NCI-H2196 (cell line): ENCODE measurements at regions not wholly inside any gene's neighbourhood (a gene's known extent, or its start where the extent isn't known, plus 50 kb on each side); places are given as distances from the start of the nearest gene placed in this dataset.
"Not testable (repeated sequence)": the region's sequence is repeated elsewhere in the genome, so short reads cannot be mapped to it uniquely, and the experiment has no call there.

Experiments used
- DNase-seq: peaks from one replicate; lab custom pipeline; 2025; ENCODE audit not compliant: unreplicated experiment; lab: John Stamatoyannopoulos, UW

DNA sequence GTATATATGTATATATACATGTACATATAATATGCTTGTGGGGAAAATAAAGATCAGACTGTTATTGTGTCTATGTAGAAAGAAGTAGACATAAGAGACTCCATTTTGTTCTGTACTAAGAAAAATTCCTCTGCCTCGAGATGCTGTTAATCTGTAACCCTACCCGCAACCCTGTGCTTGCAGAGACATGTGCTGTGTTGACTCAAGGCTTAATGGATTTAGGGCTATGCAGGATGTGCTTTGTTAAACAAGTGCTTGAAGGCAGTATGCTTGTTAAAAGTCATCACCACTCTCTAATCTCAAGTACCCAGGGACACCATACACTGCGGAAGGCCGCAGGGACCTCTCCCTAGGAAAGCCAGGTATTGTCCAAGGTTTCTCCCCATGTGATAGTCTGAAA, 972.9 kb downstream of the GALC start:
- DNase-seq, result not testable (repeated sequence)

DNA sequence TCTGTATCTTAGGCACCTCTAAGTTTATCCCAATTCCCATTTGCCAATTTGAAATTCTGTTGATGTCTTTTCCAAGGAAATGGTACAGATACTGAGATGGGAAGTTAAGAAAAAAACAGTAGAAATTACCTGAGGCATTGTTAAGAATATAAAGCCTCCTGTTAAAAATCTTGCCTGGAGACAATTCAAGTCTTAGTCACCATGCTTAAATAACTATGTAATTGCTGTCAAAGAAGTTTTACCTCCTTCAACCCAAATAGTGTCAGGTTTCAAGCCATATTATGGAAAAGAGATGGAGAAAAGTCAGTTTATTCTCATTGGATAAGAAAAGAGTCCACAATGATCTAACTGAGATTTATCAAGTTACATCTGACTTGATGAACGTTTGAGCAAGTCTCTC, 974.7 kb downstream of the GALC start:
- no peak for DNase-seq

DNA sequence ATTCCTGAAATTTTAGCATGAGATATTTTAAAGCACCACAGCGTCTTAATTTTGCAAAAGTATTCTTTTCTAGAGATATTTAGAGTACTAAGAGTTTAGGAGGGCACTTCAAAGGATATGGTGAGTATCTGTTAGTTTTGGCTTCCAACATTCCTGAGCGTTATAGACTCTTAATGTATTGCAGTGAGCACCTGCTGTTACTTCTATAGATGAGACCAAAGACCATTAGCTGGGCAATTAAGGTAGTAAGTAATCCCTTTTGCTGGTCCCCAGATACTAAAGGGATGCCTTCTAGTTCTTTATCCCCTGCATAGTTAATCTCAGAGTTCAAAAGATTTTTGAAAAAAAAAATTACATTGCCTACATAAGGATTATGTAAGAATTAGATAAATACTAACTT, 975.6 kb downstream of the GALC start:
- no peak for DNase-seq

DNA sequence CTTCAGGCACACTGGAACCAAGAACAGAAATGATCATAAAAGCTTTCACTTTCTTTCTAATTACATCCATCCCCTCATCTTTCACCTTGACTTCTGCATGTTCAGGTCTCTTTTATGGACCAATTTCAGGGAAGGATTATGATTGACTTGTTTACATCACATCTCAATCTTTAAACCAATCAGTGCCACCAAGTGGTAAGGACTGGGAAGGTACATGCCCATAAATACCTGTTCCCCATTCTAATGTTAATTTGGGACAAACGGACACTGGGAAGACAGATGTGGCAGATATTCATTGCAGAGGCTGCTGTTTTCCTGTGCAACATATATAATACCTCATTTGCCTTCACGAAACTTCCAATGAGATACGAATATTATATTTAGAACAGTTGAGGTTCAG, 978.1 kb downstream of the GALC start:
- DNase-seq, result no peak

DNA sequence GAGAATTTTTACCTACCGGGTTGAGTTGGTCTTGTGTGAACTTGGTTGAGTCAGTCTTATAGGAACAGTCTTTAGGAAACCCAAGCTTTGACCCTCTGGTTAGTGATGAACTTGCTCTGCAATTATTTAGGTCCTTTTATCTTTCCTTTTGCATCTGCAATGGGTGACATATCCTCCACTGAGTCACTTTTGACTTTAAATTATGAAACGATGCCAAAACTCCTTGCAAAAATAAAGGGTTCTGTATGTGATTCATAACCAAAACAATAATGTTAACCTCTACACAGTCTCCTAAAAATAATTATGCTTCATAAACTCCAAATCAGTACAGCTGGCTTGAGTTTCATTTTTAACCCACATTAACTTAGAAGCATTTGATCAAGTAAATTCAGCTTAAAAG, 979.4 kb downstream of the GALC start:
- DNase-seq, result no peak

DNA sequence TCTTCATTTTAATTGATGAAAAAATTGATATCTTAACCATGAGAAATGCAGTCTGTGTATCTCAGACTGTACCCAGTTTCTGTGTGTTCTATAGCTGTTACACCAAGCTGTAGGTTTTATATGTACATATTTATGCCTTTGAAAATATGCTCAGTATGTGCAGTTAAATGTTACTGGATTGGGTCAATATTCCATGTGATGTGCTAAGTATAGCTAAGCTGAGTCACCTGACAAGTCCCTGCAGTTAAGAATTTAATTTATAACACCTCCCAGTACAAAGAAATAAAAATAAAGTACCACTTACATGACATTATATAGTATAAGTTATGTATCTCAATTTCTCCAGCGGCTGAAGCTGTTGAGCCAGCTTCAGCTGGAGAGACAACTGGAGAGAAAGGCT, 984.0 kb downstream of the GALC start:
- DNase-seq, result no peak

DNA sequence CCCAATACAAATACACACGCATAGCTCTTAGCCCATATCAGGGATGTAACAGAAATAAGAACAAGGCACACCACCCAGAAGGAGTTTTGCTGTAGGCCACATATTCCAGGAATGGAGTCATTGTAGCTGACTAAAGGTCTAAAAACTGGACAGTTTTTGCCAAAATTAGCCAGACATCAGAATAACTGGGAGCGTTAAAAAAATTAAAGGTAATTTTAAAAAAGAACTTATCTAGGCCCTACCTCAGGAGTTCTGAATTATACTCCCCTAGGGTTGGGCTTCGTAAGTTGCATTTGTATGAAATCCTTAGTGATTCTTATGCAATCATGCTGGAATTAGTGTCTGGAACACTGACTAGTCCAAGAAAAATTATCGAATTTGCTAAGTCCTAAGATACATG, 987.7 kb downstream of the GALC start:
- DNase-seq, result no peak

DNA sequence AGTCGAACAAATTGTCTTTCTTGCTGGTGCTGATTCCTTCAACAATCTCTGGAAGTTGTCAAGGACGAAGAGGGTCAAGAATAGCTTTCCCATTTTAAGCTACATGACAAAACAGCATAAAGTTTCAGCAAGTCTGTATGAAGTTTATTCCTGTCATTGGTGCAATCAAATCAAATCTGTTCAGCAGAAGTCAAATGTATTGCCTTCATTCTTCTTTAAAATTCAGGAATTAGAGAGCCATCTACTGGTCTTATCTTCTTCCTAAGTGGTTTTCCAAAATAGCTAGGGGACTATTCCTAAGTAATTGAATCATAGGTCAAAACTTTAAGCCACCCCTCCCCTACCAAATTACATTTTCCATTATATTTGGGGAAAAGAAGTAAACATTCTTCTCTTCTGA, 990.2 kb downstream of the GALC start:
- no peak for DNase-seq

DNA sequence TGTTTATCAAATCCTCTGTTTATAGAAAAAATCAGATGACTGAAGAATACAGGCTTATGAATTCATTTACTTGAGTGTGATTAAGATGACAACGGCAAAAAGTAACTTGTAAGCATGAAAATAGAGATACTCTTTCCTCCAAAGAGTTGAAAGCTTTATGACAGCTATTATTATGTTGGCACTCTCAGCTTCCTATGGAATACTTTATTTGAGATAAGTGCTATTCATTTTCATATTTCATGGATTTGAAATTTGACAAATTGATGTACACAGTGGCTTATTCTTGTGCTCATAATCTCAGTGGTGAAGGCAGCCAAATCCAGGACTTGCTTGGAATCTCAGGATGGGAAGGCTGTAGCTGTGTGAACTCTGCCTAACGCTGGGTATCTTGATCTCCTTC, 991.6 kb downstream of the GALC start:
- no peak for DNase-seq

DNA sequence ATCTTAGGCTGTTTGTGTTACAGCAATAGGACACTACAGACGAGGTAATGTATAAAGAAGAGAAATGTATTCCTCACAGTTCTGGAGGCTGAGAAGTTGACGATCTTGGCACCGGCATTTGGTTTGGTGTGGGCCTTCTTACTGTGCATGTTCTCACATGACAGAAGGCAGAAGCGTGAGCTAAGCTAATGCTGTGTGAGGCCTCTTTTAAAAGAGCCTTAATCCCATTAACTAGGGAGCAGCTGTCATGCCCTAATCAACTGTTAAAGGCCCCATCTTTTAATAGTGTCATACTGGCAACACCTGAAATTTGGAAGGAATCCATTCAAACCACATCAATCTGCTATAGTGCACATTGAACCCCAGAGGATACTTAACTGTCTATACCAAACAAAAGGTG, 992.9 kb downstream of the GALC start:
- no peak for DNase-seq

DNA sequence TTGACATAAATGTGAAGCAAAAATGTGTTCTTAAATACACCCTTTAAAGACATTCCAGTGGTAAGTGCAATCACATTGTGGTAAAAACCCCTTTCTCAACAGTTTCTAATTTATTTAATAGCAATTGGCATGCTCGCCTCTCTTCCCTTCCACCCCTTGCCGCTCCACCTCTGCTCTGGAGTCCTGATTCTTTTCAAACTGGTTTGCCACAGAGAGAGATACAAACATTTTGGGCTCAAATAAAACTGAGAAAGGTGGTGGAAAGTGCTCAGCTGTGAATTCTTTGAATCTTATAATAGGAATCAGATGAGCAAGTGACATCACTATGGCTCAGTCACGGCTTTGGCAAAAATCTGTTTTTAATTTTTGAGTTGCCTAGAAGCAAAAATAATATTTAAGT, 993.9 kb downstream of the GALC start:
- DNase-seq, result no peak

DNA sequence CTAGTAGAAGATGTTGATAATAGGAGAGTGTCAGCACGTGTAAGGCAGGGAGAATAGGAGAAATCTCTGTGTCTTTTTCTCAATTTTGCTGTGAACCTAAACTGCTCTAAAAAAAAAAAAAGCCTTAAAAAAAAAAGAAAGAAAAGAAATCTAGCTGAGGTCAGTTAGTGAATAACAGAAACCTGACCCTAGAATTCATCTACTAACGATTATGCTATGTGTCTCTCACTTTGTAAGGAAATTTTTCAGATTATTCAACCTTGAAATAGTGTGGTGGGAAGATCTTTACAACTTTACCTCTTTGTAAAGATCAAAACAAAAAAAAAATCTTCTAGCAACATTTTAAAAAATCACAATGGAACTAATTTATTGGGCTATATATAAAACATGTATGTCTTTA, 995.7 kb downstream of the GALC start:
- DNase-seq, result no peak

DNA sequence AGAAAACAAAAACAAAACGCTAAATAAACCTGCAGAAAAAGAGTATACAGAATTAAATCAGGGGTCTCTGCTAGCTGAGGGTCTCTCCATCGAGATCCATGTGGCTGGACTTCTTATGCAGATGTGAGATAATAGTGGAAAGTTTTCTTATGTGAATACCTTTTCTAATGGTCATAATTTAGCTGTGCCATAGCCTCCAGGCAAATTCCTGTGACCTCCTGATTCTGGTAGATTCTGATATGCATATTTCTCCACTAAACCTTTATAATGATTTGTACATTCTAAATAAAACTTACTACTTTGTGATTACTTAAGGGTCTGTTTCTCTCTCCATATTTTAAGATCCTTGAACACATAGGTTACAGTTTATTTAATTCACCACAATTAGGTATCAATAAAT, 1002.6 kb downstream of the GALC start:
- no peak for DNase-seq

DNA sequence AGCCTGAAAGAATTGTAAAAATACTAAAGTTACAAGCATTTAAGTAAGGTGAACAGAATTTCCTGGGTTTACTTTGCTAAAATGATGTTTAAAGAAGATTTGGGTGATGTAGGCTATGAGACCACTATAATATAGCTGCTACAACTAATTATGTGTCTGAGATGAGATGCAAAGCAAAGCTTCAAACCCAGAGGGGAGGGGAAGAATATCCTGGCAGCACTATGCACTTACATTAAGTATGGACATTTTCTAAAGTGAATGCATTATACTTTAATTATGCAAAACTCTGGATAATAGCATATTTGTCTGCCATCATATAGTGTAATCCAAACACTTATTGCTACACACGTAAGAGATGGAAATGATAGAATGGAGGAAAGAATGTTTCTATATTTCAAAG, 1003.7 kb downstream of the GALC start:
- DNase-seq, result no peak

DNA sequence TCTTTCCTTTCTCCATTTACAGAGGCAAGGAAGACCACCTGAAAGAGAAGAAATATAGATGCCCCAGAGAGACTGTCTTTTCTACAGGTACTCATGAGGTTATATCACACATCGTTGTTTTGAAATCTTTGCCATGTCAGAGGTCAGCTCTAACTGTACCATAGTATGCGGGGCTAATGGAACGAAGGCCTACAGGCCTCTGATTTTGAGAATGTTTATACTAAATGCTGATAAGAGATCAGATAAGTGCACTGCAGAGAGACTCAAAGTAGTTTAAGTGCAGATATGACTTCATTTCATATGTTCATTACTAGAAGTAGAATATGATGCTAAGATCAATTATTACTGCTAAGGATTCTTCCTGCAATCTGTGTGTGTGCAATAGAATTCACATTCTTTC, 1005.0 kb downstream of the GALC start:
- DNase-seq, result no peak

DNA sequence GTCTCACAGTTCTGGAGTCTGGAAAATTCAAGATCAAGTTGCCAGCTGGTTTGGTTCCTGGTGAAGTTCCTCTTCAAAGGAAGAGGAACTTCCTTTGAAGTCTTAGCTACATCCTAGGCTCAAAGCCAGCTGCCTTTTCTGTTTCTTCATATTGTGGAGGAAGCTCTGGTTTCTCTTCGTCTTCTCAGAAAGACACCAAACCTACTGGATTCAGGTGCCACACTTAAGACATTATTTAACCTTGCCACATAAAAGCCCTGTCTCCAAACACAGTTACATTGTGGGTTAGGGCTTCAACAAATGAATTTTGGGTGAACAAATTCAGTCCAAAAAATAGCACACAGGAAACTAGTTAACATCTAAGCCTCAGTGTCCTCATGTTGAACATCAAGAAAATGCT, 1019.8 kb downstream of the GALC start:
- DNase-seq, result no peak

DNA sequence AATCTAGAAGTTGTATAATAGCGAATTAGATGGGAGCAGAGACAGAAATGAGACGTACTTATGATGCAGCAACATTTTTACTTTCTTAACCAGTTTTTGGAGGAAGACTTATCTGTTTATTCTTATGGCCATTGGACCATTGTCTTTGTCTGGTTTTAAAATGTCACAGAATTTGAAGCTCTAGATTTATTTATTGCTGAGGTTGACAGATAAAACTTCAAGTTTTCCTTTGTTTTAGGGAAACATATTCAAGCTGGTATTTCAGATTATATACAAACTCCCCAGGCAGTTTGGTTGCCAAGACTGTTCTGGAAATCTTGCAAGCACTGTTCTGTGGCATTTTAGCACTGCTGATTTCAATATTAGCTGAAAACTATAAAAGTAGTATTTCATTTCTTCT, 1021.7 kb downstream of the GALC start:
- DNase-seq, result no peak

DNA sequence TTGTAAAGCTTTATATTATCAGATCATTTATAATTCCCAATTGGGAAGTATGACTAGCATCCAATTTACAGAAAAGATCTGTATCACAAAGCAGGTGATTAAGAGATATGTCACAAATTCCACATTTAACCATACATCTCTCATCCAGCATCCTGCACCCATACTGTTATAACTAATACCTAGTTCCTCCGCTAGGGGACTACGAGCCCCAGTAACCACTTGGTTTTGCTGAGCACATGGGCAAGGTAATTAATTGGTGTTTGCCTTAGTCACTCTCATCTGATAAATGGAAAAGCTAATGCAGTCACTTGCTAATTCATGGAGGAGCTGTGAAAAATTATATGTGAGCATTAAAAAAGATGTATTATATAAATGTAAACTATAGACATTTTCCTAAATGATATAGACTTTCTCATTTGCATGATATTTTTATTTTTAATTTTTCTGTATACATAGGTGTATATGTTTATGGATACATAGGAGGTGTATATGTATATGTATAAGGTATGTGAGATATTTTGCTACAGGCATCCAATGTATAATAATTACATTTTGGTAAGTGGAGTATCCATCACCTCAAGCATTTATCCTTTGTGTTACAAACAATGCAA, 1031.8 kb downstream of the GALC start:
- no peak for DNase-seq

DNA sequence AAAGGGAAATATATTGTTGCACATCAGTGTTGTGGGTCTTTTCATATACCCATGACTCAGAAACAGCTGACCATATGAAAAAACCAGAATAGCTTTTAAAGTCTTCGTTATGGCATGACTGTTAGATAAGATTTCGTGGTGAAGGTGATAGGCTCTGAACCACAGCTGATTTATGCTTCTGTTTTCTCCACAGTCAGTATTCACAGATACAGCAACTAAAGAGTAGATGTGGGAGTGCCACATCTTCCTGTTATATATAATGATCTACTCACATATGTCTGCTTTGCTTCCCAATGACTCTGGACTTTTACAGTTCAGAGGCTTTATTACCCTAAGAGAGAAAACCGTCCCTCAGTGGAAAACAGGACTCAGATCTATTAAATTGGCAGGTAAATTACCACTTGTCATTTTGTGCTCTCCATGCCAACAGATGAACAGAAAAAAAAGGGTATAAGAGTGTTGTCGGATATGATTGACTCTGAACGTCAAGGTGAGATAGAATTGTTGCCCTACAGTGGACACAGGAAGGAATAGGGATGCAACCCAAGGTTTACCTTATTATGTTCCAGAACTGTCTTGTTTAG, 1037.1 kb downstream of the GALC start:
- DNase-seq, result no peak

DNA sequence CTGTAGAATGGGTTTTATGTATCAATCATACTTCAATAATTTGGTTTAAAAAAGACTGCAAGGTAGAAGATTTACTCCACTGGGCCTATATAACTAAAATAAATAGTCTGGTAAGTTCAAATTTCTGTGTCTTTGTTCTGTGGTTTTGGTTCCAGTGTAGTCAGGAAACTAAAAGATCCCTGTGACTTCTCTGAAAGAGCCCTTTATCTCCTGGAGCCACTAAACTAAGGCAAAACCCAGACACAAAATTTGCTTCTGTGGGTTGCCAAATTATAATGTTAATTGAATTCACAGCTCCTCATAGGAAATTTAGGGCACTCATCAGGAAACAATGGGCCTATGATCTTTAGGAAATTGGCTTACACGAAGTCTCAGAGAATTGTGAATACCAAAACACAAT, 1038.4 kb downstream of the GALC start:
- DNase-seq, result no peak

DNA sequence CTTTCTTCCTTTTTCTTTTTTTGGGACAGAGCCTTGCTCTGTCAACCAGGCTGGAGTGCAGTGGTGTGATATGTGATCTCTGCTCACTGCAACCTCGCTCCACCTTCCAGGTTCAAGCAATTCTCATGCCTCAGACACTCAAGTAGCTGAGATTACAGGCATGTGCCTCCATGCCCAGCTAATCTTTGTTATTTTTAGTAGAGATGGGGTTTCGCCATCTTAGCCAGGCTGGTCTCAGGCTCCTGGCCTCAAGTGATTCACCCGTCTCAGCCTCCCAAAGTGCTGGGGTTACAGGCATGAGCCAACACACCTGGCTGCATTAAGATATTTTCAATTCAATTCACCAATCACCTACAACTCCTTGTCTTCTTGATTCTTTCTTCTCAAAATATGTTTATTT, 1046.5 kb downstream of the GALC start:
- no peak for DNase-seq

DNA sequence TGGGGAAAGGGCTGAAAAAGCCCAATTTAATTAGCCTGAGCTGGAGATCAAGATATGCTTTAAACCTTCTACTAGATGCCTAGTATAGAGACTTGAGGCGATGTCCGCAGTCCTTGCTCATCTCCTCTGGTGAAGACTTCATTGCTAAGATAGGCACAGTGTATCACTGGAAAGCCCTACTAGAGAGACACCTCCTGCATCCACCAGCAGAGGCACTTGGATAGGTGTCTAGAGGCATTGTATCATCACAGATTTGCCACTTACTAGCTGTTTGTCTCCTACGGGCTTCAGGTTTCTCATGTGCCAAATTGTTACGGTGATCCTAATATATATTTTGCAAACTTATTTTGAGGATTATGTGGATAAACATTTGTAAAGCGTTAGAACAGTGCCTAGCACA, 1048.5 kb downstream of the GALC start:
- no peak for DNase-seq
